H9 (cell line): ENCODE measurements at regions not wholly inside any gene's neighbourhood (a gene's known extent, or its start where the extent isn't known, plus 50 kb on each side); places are given as distances from the start of the nearest gene placed in this dataset.

Experiments
- DNase-seq: peaks from one replicate; pipeline ENCODE4 v3.0.0-alpha.2; 2017
- H2AFZ ChIP-seq: one replicate; pipeline ENCODE4 v1.6.1; 2013; ENCODE audit warnings: mild to moderate bottlenecking, low read length, control low read depth, moderate library complexity
- H2AK5ac ChIP-seq: 2 replicates; pipeline ENCODE4 v1.6.1; 2013; ENCODE audit warnings: low read length, control low read depth, mixed read lengths; ENCODE audit not compliant: insufficient read length
- H2BK120ac ChIP-seq: one replicate; pipeline ENCODE4 v1.6.1; 2013; ENCODE audit warnings: low read depth, mild to moderate bottlenecking, low read length, control low read depth, inconsistent platforms; ENCODE audit not compliant: poor library complexity, severe bottlenecking
- H2BK12ac ChIP-seq: 2 replicates; pipeline ENCODE4 v1.6.1; 2013; ENCODE audit warnings: low read length, control low read depth, mixed read lengths, low read depth; ENCODE audit not compliant: insufficient read length
- H2BK15ac ChIP-seq: 2 replicates; pipeline ENCODE4 v1.6.1; 2013; ENCODE audit warnings: low read depth, low read length, control low read depth
- H2BK20ac ChIP-seq: one replicate; pipeline ENCODE4 v1.6.1; 2013; ENCODE audit warnings: low read depth, mild to moderate bottlenecking, low read length, control low read depth, inconsistent platforms; ENCODE audit not compliant: poor library complexity, severe bottlenecking
- H2BK5ac ChIP-seq: 2 replicates; pipeline ENCODE4 v1.6.1; 2013; ENCODE audit warnings: low read length, control low read depth, mixed read lengths; ENCODE audit not compliant: insufficient read length
- H3K14ac ChIP-seq: 2 replicates; pipeline ENCODE4 v1.6.1; 2013; ENCODE audit warnings: low read length, control low read depth; ENCODE audit not compliant: insufficient read depth
- H3K18ac ChIP-seq: 2 replicates; pipeline ENCODE4 v1.6.1; 2013; ENCODE audit warnings: low read depth, mild to moderate bottlenecking, mixed read lengths, low read length, control low read depth; ENCODE audit not compliant: insufficient read length
- H3K23ac ChIP-seq: 2 replicates; pipeline ENCODE4 v1.6.1; 2013; ENCODE audit warnings: low read length, control low read depth, mixed read lengths, low read depth; ENCODE audit not compliant: insufficient read length
- H3K23me2 ChIP-seq: 2 replicates; pipeline ENCODE4 v1.6.1; 2013; ENCODE audit warnings: low read depth, mild to moderate bottlenecking, mixed read lengths, low read length, control low read depth; ENCODE audit not compliant: insufficient read length, poor library complexity, severe bottlenecking
- H3K27ac ChIP-seq: 2 replicates; pipeline ENCODE4 v1.5.1; 2013; ENCODE audit warnings: low read length, control low read depth, mixed read lengths, low read depth; ENCODE audit not compliant: insufficient read length
- H3K27me3 ChIP-seq: 2 replicates; pipeline ENCODE4 v1.6.1; 2013; ENCODE audit warnings: low read length, control low read depth, inconsistent platforms; ENCODE audit not compliant: insufficient read depth
- H3K4ac ChIP-seq: 2 replicates; pipeline ENCODE4 v1.6.1; 2013; ENCODE audit warnings: low read depth, mild to moderate bottlenecking, control low read depth, inconsistent platforms, low read length, moderate library complexity
- H3K4me1 ChIP-seq: 2 replicates; pipeline ENCODE4 v1.6.1; 2013; ENCODE audit warnings: low read length, control low read depth, inconsistent platforms; ENCODE audit not compliant: insufficient read depth
- H3K4me2 ChIP-seq: 2 replicates; pipeline ENCODE4 v1.6.1; 2013; ENCODE audit warnings: low read length, control low read depth, mixed read lengths; ENCODE audit not compliant: insufficient read length, insufficient read depth
- H3K56ac ChIP-seq: 2 replicates; pipeline ENCODE4 v1.6.1; 2013; ENCODE audit warnings: low read depth, mild to moderate bottlenecking, mixed read lengths, low read length, control low read depth; ENCODE audit not compliant: insufficient read length
- H3K79me1 ChIP-seq: 2 replicates; pipeline ENCODE4 v1.6.1; 2013; ENCODE audit warnings: low read depth, mild to moderate bottlenecking, moderate library complexity, low read length, control low read depth, inconsistent platforms; ENCODE audit not compliant: insufficient read depth, poor library complexity, severe bottlenecking
- H3K79me2 ChIP-seq: 2 replicates; pipeline ENCODE4 v1.6.1; 2013; ENCODE audit warnings: low read length, control low read depth, inconsistent platforms; ENCODE audit not compliant: insufficient read depth
- H3K9ac ChIP-seq: 2 replicates; pipeline ENCODE4 v1.6.1; 2013; ENCODE audit warnings: low read length, control low read depth, mixed read lengths; ENCODE audit not compliant: insufficient read length; ENCODE audit errors: extremely low read depth
- H3K9me3 ChIP-seq: one replicate; pipeline ENCODE4 v1.6.1; 2013; ENCODE audit warnings: low read depth, low read length, inconsistent platforms; ENCODE audit not compliant: control insufficient read depth
- H3T11ph ChIP-seq: one replicate; pipeline ENCODE4 v1.6.1; 2013; ENCODE audit warnings: mild to moderate bottlenecking, low read length, control low read depth, inconsistent platforms
- H4K20me1 ChIP-seq: one replicate; pipeline ENCODE4 v1.6.1; 2013; ENCODE audit not compliant: control insufficient read depth, insufficient read length, insufficient read depth
- H4K5ac ChIP-seq: 2 replicates; pipeline ENCODE4 v1.6.1; 2013; ENCODE audit warnings: low read depth, mild to moderate bottlenecking, mixed read lengths, low read length, control low read depth; ENCODE audit not compliant: insufficient read length
- H4K8ac ChIP-seq: replicated peaks from 2 replicates; pipeline ENCODE4 v1.6.1; 2013; ENCODE audit warnings: low read length, control low read depth, mixed read lengths, low read depth; ENCODE audit not compliant: insufficient read length
- H4K91ac ChIP-seq: 2 replicates; pipeline ENCODE4 v1.6.1; 2013; ENCODE audit warnings: low read depth, mild to moderate bottlenecking, moderate library complexity, mixed read lengths, low read length, control low read depth; ENCODE audit not compliant: insufficient read length
- H3K27ac Mint-ChIP-seq, 3 experiments: 2 replicates in 2 of 3; 3 replicates in 1 of 3; pipeline ENCODE4 v1.8.0; 2020 to 2021; ENCODE audit warnings: mixed read lengths in 3 of 3, mild to moderate bottlenecking in 1 of 3, moderate library complexity in 1 of 3
- H3K27me3 Mint-ChIP-seq: 2 replicates; pipeline ENCODE4 v1.8.0; 2021; ENCODE audit warnings: low read depth, mild to moderate bottlenecking, moderate library complexity, mixed read lengths
- H3K36me3 Mint-ChIP-seq, 3 experiments: 2 replicates in 2 of 3; 3 replicates in 1 of 3; pipeline ENCODE4 v1.8.0; 2020 to 2021; ENCODE audit warnings: low read depth in 3 of 3, mixed read lengths in 3 of 3; ENCODE audit not compliant: insufficient read depth in 1 of 3
- H3K4me1 Mint-ChIP-seq, 2 experiments: 2 replicates each; pipeline ENCODE4 v1.8.0; 2020; ENCODE audit warnings: mixed read lengths in 2 of 2
- H3K4me3 Mint-ChIP-seq, 2 experiments: 2 replicates in 1 of 2; 3 replicates in 1 of 2; pipeline ENCODE4 v1.8.0; 2020 to 2021; ENCODE audit warnings: mild to moderate bottlenecking in 2 of 2, mixed read lengths in 2 of 2, moderate library complexity in 1 of 2
- H3K9me3 Mint-ChIP-seq, 2 experiments: 2 replicates in 1 of 2; 3 replicates in 1 of 2; pipeline ENCODE4 v1.8.0; 2020; ENCODE audit warnings: mild to moderate bottlenecking in 2 of 2, mixed read lengths in 2 of 2, moderate library complexity in 1 of 2
- CTCF ChIP-seq: fragments of 200-600 bp; sonication (generic); conservative IDR thresholded peaks from 3 replicates; pipeline ENCODE4 v1.8.0; 2021; ENCODE audit warnings: antibody characterized with exemption, mild to moderate bottlenecking
- WGBS: extraction: QIAGEN DNeasy Blood & Tissue Kit; methylation state at CpG from one replicate; pipeline ENCODE4 v1.1.7; 2013; ENCODE audit warnings: missing lambda C conversion rate, low lambda C conversion rate, mixed read lengths; ENCODE audit not compliant: insufficient read length; ENCODE audit errors: extremely low coverage; 5-methylcytosine and 5-hydroxymethylcytosine counted together

- no peak overlapping the region for H3K4me2 ChIP-seq
- H3K9me3 ChIP-seq: no peaks in the 10 kb centered on the region
- WGBS: no CpG with 5 or more reads among the region's 1 CpG
- H2BK15ac ChIP-seq: no peak overlapping the region
- H2AFZ ChIP-seq: no peak overlapping the region
- no peak overlapping the region for H4K5ac ChIP-seq
- H2BK120ac ChIP-seq: no peak overlapping the region
- Mint-ChIP-seq H3K4me3 (no peak overlapping the region), H3K36me3 (no peaks in the 10 kb centered on the region; a peak in 1 of 7 replicates), H3K27ac (no peak overlapping the region), H3K27me3 (no peaks in the 10 kb centered on the region), H3K9me3 (no peaks in the 10 kb centered on the region), H3K4me1 (peaks cover 4 to 7% of the 10 kb centered on the region in 2 experiments; a peak in 3 of 4 replicates)
- H2BK20ac ChIP-seq: no peak overlapping the region
- H3K79me2 ChIP-seq: no peaks in the 10 kb centered on the region
- no peak overlapping the region for H3K27ac ChIP-seq
- no peak overlapping the region for H2AK5ac ChIP-seq
- no peak overlapping the region for H2BK12ac ChIP-seq
- no peak overlapping the region for H3K56ac ChIP-seq
- H4K91ac ChIP-seq: no peak overlapping the region
- H3K23me2 ChIP-seq: no peaks in the 10 kb centered on the region
- H4K8ac ChIP-seq: no peak overlapping the region
- no peak overlapping the region for H3K18ac ChIP-seq
- no peak overlapping the region for H2BK5ac ChIP-seq
- H3K14ac ChIP-seq: no peak overlapping the region
- H3K4ac ChIP-seq: no peak overlapping the region
- H3K23ac ChIP-seq: no peak overlapping the region
- DNase-seq: no peak
- no peak for TF ChIP-seq CTCF
- H3K4me1 ChIP-seq: no peaks in the 10 kb centered on the region
- no peak overlapping the region for H3T11ph ChIP-seq
- H3K9ac ChIP-seq: no peak overlapping the region
- H3K27me3 ChIP-seq: no peaks in the 10 kb centered on the region
- H3K79me1 ChIP-seq: no peaks in the 10 kb centered on the region
- no peaks in the 10 kb centered on the region for H4K20me1 ChIP-seq
Observed at GRCh38 chr6:104402572-104402971, 457.1 kb downstream of the HACE1 start.
